OCI-LY3 (cell line): ENCODE measurements at regions not wholly inside any gene's neighbourhood (a gene's known extent, or its start where the extent isn't known, plus 50 kb on each side); places are given as distances from the start of the nearest gene placed in this dataset.
"Not testable (repeated sequence)": the region's sequence is repeated elsewhere in the genome, so short reads cannot be mapped to it uniquely, and the experiment has no call there.

Experiments
- H2AFZ ChIP-seq: fragments of 200-600, 300-600 bp; shearing (Covaris generic); 2 replicates; pipeline ENCODE4 v1.6.0; 2014; ENCODE audit warnings: antibody characterized with exemption, low read depth, low read length
- H3K27ac ChIP-seq: fragments of 200-600, 300-600 bp; sonication (generic); 2 replicates; pipeline ENCODE4 v1.5.1; 2014; ENCODE audit warnings: mild to moderate bottlenecking, low read length, moderate library complexity, mixed read lengths
- H3K27me3 ChIP-seq: fragments of 200-600, 300-600 bp; sonication (generic); 2 replicates; pipeline ENCODE4 v1.6.1; 2014; ENCODE audit warnings: low read depth, low read length, mixed read lengths
- H3K36me3 ChIP-seq: fragments of 200-600, 300-600 bp; sonication (generic); replicated peaks from 2 replicates; pipeline ENCODE3; 2014; ENCODE audit warnings: low read depth, low read length, mixed read lengths
- H3K4me1 ChIP-seq: fragments of 300-600, 200-600 bp; sonication (generic); 2 replicates; pipeline ENCODE4 v1.6.1; 2014; ENCODE audit warnings: low read length, mixed read lengths
- H3K4me2 ChIP-seq: fragments of 200-600, 300-600 bp; sonication (generic); 2 replicates; pipeline ENCODE4 v1.6.1; 2014; ENCODE audit warnings: low read length, mixed read lengths
- H3K4me3 ChIP-seq: fragments of 300-600, 200-600 bp; sonication (generic); 2 replicates; pipeline ENCODE4 v1.5.1; 2014; ENCODE audit warnings: antibody characterized with exemption, mild to moderate bottlenecking, low read length, moderate library complexity
- H3K79me2 ChIP-seq: fragments of 300-600, 200-600 bp; shearing (Covaris generic); 2 replicates; pipeline ENCODE4 v1.6.1; 2014; ENCODE audit warnings: mild to moderate bottlenecking, low read length, mixed read lengths
- H3K9ac ChIP-seq: fragments of 300-600, 200-600 bp; shearing (Covaris generic); 2 replicates; pipeline ENCODE4 v1.6.0; 2014; ENCODE audit warnings: mild to moderate bottlenecking, low read length, moderate library complexity
- H3K9me3 ChIP-seq: fragments of 200-600, 300-600 bp; shearing (Covaris generic); 2 replicates; pipeline ENCODE4 v1.6.1; 2014; ENCODE audit warnings: low read length, mixed read lengths; ENCODE audit not compliant: insufficient read depth
- H4K20me1 ChIP-seq: fragments of 200-600, 300-600 bp; sonication (generic); 2 replicates; pipeline ENCODE4 v1.6.1; 2016; ENCODE audit warnings: low read length, mixed read lengths; ENCODE audit not compliant: insufficient read depth
- EZH2phosphoT487 ChIP-seq: fragments of 200-600 bp; shearing (Covaris generic); IDR thresholded peaks from 2 replicates; pipeline ENCODE4 v1.6.1; 2018; ENCODE audit warnings: antibody characterized with exemption, mixed run types, low read depth
- TF ChIP-seq, protein P1 (sequence below): fragments of 200-600, 300-600 bp; sonication (generic); IDR thresholded peaks from 2 replicates; pipeline ENCODE4 v1.5.1; 2014; ENCODE audit warnings: antibody characterized with exemption, low read length, low read depth

GRCh38 chr12:107207931-107208525, 114.7 kb upstream of the CRY1 start:
- 0 out of 2 replicates have a peak, but pooled peaks cover 3% of the 10 kb centered on the region for H3K27me3 ChIP-seq
- no peak for TF ChIP-seq EZH2phosphoT487
- TF ChIP-seq, protein P1, sequence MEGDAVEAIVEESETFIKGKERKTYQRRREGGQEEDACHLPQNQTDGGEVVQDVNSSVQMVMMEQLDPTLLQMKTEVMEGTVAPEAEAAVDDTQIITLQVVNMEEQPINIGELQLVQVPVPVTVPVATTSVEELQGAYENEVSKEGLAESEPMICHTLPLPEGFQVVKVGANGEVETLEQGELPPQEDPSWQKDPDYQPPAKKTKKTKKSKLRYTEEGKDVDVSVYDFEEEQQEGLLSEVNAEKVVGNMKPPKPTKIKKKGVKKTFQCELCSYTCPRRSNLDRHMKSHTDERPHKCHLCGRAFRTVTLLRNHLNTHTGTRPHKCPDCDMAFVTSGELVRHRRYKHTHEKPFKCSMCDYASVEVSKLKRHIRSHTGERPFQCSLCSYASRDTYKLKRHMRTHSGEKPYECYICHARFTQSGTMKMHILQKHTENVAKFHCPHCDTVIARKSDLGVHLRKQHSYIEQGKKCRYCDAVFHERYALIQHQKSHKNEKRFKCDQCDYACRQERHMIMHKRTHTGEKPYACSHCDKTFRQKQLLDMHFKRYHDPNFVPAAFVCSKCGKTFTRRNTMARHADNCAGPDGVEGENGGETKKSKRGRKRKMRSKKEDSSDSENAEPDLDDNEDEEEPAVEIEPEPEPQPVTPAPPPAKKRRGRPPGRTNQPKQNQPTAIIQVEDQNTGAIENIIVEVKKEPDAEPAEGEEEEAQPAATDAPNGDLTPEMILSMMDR: no peak
- H3K9ac ChIP-seq: no peak overlapping the region
- H3K9me3 ChIP-seq: no peaks in the 10 kb centered on the region
- H4K20me1 ChIP-seq: no peaks in the 10 kb centered on the region
- no peak overlapping the region for H3K27ac ChIP-seq
- no peaks in the 10 kb centered on the region for H3K79me2 ChIP-seq
- no peaks in the 10 kb centered on the region for H3K4me1 ChIP-seq
- H2AFZ ChIP-seq: no peak overlapping the region
- H3K4me2 ChIP-seq: no peak overlapping the region
- no peaks in the 10 kb centered on the region for H3K36me3 ChIP-seq
- H3K4me3 ChIP-seq: no peak overlapping the region

DNA sequence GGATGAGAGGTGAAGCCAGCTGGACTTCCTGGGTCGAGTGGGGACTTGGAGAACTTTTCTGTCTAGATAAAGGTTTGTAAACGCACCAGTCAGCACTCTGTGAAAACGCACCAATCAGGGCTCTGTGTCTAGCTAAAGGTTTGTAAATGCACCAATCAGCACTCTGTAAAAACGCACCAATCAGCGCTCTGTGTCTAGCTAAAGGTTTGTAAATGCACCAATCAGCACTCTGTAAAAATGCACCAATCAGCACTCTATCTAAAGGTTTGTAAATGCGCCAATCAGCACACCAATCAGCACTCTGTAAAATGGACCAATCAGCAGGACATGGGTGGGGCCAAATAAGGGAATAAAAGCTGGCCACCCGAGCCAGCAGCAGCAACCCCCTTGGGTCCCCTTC, 116.4 kb upstream of the CRY1 start:
- H3K27ac ChIP-seq, H3K9me3 ChIP-seq, H2AFZ ChIP-seq, H3K4me1 ChIP-seq, H3K9ac ChIP-seq, H3K79me2 ChIP-seq, H3K4me3 ChIP-seq, H3K4me2 ChIP-seq, H3K27me3 ChIP-seq, H3K36me3 ChIP-seq, H4K20me1 ChIP-seq: not testable (repeated sequence)

- not testable (repeated sequence) for H3K9ac ChIP-seq, H3K9me3 ChIP-seq, H3K4me1 ChIP-seq, H3K4me3 ChIP-seq, H3K79me2 ChIP-seq, H3K36me3 ChIP-seq, H3K27ac ChIP-seq, H3K27me3 ChIP-seq, H3K4me2 ChIP-seq, H4K20me1 ChIP-seq, H2AFZ ChIP-seq
Measured at GRCh38 chr12:107214373-107214773, 121.0 kb upstream of the CRY1 start.

GRCh38 chr12:107216411-107216810, 123.1 kb upstream of the CRY1 start:
- H4K20me1 ChIP-seq, H3K9me3 ChIP-seq, H2AFZ ChIP-seq, H3K36me3 ChIP-seq, H3K4me1 ChIP-seq, H3K27ac ChIP-seq, H3K4me2 ChIP-seq, H3K9ac ChIP-seq, H3K4me3 ChIP-seq, H3K79me2 ChIP-seq: not testable (repeated sequence)
- peaks cover 15% of the 10 kb centered on the region; the same call in 1 of the 2 replicates for H3K27me3 ChIP-seq

DNA sequence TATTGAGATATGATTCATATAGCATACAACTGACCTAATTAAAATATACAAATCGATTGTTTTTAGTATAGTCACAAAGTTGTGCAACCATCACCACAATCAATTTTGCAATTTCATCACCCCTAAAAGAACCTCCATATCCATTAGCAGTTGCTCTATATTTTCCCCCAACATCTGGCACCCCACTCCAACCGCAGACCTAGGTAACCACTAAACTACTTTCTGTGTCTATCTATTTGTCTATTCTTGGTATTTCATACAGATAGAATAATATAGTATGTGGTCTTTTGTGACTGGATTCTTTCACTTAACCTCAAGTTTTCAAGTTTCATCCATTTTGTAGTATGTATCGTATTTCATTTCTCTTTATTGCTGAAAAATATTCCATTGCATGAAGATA, 126.0 kb upstream of the CRY1 start:
- Histone ChIP-seq H3K9ac (no peak overlapping the region), H3K4me1 (no peaks in the 10 kb centered on the region), H4K20me1 (no peaks in the 10 kb centered on the region), H3K4me3 (no peak overlapping the region), H3K4me2 (no peak overlapping the region), H3K79me2 (no peaks in the 10 kb centered on the region), H3K27me3 (peaks cover 19% of the 10 kb centered on the region; the same call in 1 of the 2 replicates), H3K27ac (no peak overlapping the region), H3K9me3 (no peaks in the 10 kb centered on the region), H3K36me3 (no peaks in the 10 kb centered on the region), H2AFZ (no peak overlapping the region)
- TF ChIP-seq EZH2phosphoT487: no peak
- TF ChIP-seq, protein P1: no peak
